Esophagus muscularis mucosa (tissue), 3 donors: ENCODE measurements at regions not wholly inside any gene's neighbourhood (a gene's known extent, or its start where the extent isn't known, plus 50 kb on each side); places are given as distances from the start of the nearest gene placed in this dataset.

Experiments used
- CTCF ChIP-seq, 3 experiments: fragments of 200-600 bp in 2 of 3; fragments of 450-650 bp in 1 of 3; sonication (generic) in 2 of 3; IDR thresholded peaks; one replicate each; pipeline ENCODE4 v1.5.1; 2017 to 2019; ENCODE audit warnings: antibody characterized with exemption in 3 of 3, mild to moderate bottlenecking in 2 of 3, moderate library complexity in 1 of 3
- POLR2A ChIP-seq: fragments of 450-650 bp; IDR thresholded peaks from one replicate; pipeline ENCODE4 v1.6.1; 2017; ENCODE audit warnings: antibody characterized with exemption, moderate library complexity, mild to moderate bottlenecking, low read depth
- POLR2AphosphoS5 ChIP-seq, 2 donors: sonication (generic); formaldehyde crosslinking; IDR thresholded peaks; one replicate each; pipeline ENCODE4 v1.6.1; 2017; ENCODE audit warnings: antibody characterized with exemption in 2 of 2

DNA sequence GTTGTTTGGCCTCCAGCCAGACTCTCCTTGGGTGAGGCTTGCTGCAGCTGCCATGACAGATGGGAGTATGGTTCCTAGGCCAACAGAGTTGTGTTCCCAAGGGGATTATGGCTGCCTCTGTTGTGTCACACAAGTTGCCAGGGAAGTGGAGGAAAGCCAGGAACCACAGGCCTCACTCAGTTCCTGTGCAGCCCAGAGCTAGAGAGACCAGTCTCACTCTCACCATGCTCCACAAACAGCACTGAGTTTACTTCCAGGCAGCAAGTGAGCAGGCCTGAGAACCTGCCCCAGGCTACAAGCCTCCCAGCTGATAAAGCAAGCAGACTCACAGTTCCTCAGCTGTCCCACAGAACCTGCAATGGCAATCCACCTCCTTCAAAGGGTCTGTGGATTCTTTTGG is 273.6 kb upstream of the TAS2R1 start:
- TF ChIP-seq POLR2AphosphoS5 (IDR thresholded peaks at IDR 0.05) (no peak), POLR2A (no peak), CTCF (IDR thresholded peaks at IDR 0.05) (no peak)
